H1 (cell line): ENCODE measurements at regions not wholly inside any gene's neighbourhood (a gene's known extent, or its start where the extent isn't known, plus 50 kb on each side); places are given as distances from the start of the nearest gene placed in this dataset.

Experiments
- CTCF ChIA-PET: fragments of 300-600 bp; sonication (Branson Sonifier 250); formaldehyde crosslinking; loops from one replicate; lab custom pipeline; 2021; ENCODE audit not compliant: partially characterized antibody; lab: Charles Lee
- POLR2A ChIA-PET: fragments of 300-600 bp; sonication (Branson Sonifier 250); formaldehyde crosslinking; loops from one replicate; lab custom pipeline; 2021; ENCODE audit warnings: inconsistent platforms; ENCODE audit not compliant: partially characterized antibody; lab: Charles Lee
- DNase-seq, 2 experiments: peaks; one replicate each; pipeline versions ENCODE4 v3.0.0 to v3.0.0-alpha.2; 2010 to 2022; ENCODE audit warnings: low spot score in 2 of 2, low read depth in 1 of 2, mixed read lengths in 1 of 2
- FAIRE-seq: peaks from 2 replicates; lab custom pipeline; 2011; peaks lifted over from hg19 to GRCh38; lab: Jason Lieb, UNC
- H2AFZ ChIP-seq: 2 replicates; pipeline ENCODE4 v1.8.1; 2012; ENCODE audit warnings: low read length, inconsistent platforms
- H2AK5ac ChIP-seq: 2 replicates; pipeline ENCODE4 v1.6.1; 2013; ENCODE audit warnings: low read depth, low read length
- H2BK120ac ChIP-seq: replicated peaks from 2 replicates; pipeline ENCODE3; 2013; ENCODE audit warnings: low read depth, low read length, inconsistent platforms
- H2BK12ac ChIP-seq: 2 replicates; pipeline ENCODE4 v1.6.1; 2013; ENCODE audit warnings: low read depth, low read length
- H2BK15ac ChIP-seq: 2 replicates; pipeline ENCODE4 v1.6.1; 2013; ENCODE audit warnings: low read length
- H2BK20ac ChIP-seq: 2 replicates; pipeline ENCODE4 v1.6.1; 2013; ENCODE audit warnings: low read length
- H2BK5ac ChIP-seq: 2 replicates; pipeline ENCODE4 v1.6.1; 2013; ENCODE audit warnings: low read depth, low read length
- H3K14ac ChIP-seq: 2 replicates; pipeline ENCODE4 v1.6.1; 2013; ENCODE audit warnings: inconsistent platforms; ENCODE audit not compliant: insufficient read length
- H3K18ac ChIP-seq: 2 replicates; pipeline ENCODE4 v1.6.1; 2013; ENCODE audit warnings: low read length; ENCODE audit errors: extremely low read depth
- H3K23ac ChIP-seq: 2 replicates; pipeline ENCODE4 v1.6.1; 2013; ENCODE audit warnings: inconsistent platforms; ENCODE audit not compliant: insufficient read length
- H3K23me2 ChIP-seq: 2 replicates; pipeline ENCODE4 v1.6.1; 2013; ENCODE audit warnings: low read depth, low read length
- H3K27ac ChIP-seq: 2 replicates; pipeline ENCODE4 v1.6.1; 2011; ENCODE audit warnings: low read depth, low read length, inconsistent platforms
- H3K27me3 ChIP-seq, 4 experiments: replicated peaks in 1 of 4; 1 replicate in 1 of 4; 2 replicates in 3 of 4; pipeline versions ENCODE4 v1.6.1 to v1.8.1; 2011 to 2013; ENCODE audit warnings: low read length in 3 of 4, mild to moderate bottlenecking in 3 of 4, inconsistent platforms in 2 of 4, mixed read lengths in 2 of 4, moderate library complexity in 1 of 4; ENCODE audit not compliant: control insufficient read depth in 3 of 4, insufficient read depth in 3 of 4; ENCODE audit errors: extremely low read depth in 1 of 4
- H3K36me3 ChIP-seq, 4 experiments: 2 replicates each; pipeline versions ENCODE4 v1.6.1 to v1.8.1; 2011 to 2013; ENCODE audit warnings: mild to moderate bottlenecking in 4 of 4, low read length in 3 of 4, moderate library complexity in 2 of 4, control low read depth in 1 of 4, inconsistent platforms in 1 of 4; ENCODE audit not compliant: insufficient read depth in 4 of 4, control insufficient read depth in 2 of 4
- H3K4ac ChIP-seq: replicated peaks from 2 replicates; pipeline ENCODE3; 2013; ENCODE audit warnings: low read length, low read depth, mixed read lengths, inconsistent platforms; ENCODE audit not compliant: insufficient read length
- H3K4me1 ChIP-seq, 4 experiments: replicated peaks in 1 of 4; 1 replicate in 1 of 4; 2 replicates in 3 of 4; pipeline versions ENCODE4 v1.6.1 to v1.8.1; 2011 to 2013; ENCODE audit warnings: low read length in 3 of 4, inconsistent platforms in 2 of 4, mixed read lengths in 1 of 4; ENCODE audit not compliant: insufficient read depth in 4 of 4, control insufficient read depth in 3 of 4
- H3K4me2 ChIP-seq, 2 experiments: 2 replicates each; pipeline versions ENCODE4 v1.6.1 to v1.8.1; 2011 to 2013; ENCODE audit warnings: low read depth in 2 of 2, low read length in 2 of 2, control low read depth in 1 of 2, inconsistent platforms in 1 of 2, mild to moderate bottlenecking in 1 of 2; ENCODE audit not compliant: insufficient read depth in 1 of 2
- H3K4me3 ChIP-seq, 4 experiments: fragments of 200-600, 300-600 bp in 1 of 4; sonication (generic), shearing (Covaris generic), sonication (Bioruptor Twin) in 1 of 4; 2 replicates each; pipeline versions ENCODE4 v1.5.1 to v1.8.1; 2011 to 2016; ENCODE audit warnings: low read length in 4 of 4, low read depth in 3 of 4, control low read depth in 2 of 4, inconsistent platforms in 2 of 4, mild to moderate bottlenecking in 2 of 4, mixed read lengths in 1 of 4, moderate library complexity in 1 of 4; ENCODE audit not compliant: insufficient read depth in 2 of 4; ENCODE audit errors: extremely low read depth in 1 of 4
- H3K56ac ChIP-seq: replicated peaks from 2 replicates; pipeline ENCODE3; 2013; ENCODE audit warnings: low read depth, mild to moderate bottlenecking, mixed read lengths, low read length, inconsistent platforms; ENCODE audit not compliant: insufficient read length
- H3K79me1 ChIP-seq: 2 replicates; pipeline ENCODE4 v1.6.1; 2013; ENCODE audit warnings: low read depth, low read length, control low read depth
- H3K79me2 ChIP-seq, 2 experiments: 2 replicates each; pipeline versions ENCODE4 v1.6.1 to v1.8.1; 2012 to 2013; ENCODE audit warnings: low read length in 2 of 2, mild to moderate bottlenecking in 2 of 2, inconsistent platforms in 1 of 2; ENCODE audit not compliant: insufficient read depth in 2 of 2, control insufficient read depth in 1 of 2
- H3K9ac ChIP-seq, 4 experiments: replicated peaks in 1 of 4; 1 replicate in 1 of 4; 2 replicates in 3 of 4; pipeline versions ENCODE4 v1.6.1 to v1.8.1; 2011 to 2013; ENCODE audit warnings: low read depth in 3 of 4, low read length in 3 of 4, control low read depth in 2 of 4, mild to moderate bottlenecking in 2 of 4, moderate library complexity in 2 of 4, inconsistent platforms in 1 of 4; ENCODE audit errors: extremely low read depth in 1 of 4
- H3K9me3 ChIP-seq, 2 experiments: 2 replicates each; pipeline versions ENCODE4 v1.6.1 to v1.8.1; 2012 to 2013; ENCODE audit warnings: mild to moderate bottlenecking in 2 of 2, moderate library complexity in 2 of 2, control low read depth in 1 of 2, inconsistent platforms in 1 of 2, low read depth in 1 of 2, low read length in 1 of 2, mixed read lengths in 1 of 2; ENCODE audit not compliant: insufficient read depth in 2 of 2
- H4K20me1 ChIP-seq, 2 experiments: replicated peaks in 1 of 2; 2 replicates each; pipeline versions ENCODE3 to v1.8.1; 2011 to 2013; ENCODE audit warnings: inconsistent platforms in 2 of 2, low read length in 2 of 2, mild to moderate bottlenecking in 1 of 2; ENCODE audit not compliant: insufficient read depth in 2 of 2, control insufficient read depth in 1 of 2
- H4K5ac ChIP-seq: 2 replicates; pipeline ENCODE4 v1.6.1; 2013; ENCODE audit warnings: low read length, low read depth, mixed read lengths, inconsistent platforms; ENCODE audit not compliant: insufficient read length
- H4K8ac ChIP-seq: 2 replicates; pipeline ENCODE4 v1.8.0; 2013; ENCODE audit warnings: mild to moderate bottlenecking, moderate library complexity, low read length, inconsistent platforms; ENCODE audit not compliant: insufficient read depth; ENCODE audit errors: extremely low read depth
- H4K91ac ChIP-seq: replicated peaks from 2 replicates; pipeline ENCODE3; 2013; ENCODE audit warnings: low read length, mixed read lengths, inconsistent platforms; ENCODE audit not compliant: insufficient read length
- BACH1 ChIP-seq: IDR thresholded peaks from 2 replicates; pipeline ENCODE4 v1.6.1; 2012; ENCODE audit warnings: low read length, improper control_type of control experiment
- TBP ChIP-seq: IDR thresholded peaks from 2 replicates; pipeline ENCODE4 v1.6.1; 2011; ENCODE audit warnings: low read depth, low read length, improper control_type of control experiment
- WGBS, 2 experiments: shearing (Covaris generic) in 1 of 2; methylation state at CpG; one replicate each; pipeline versions ENCODE4 v1.1.6 to v1.1.7; 2013 to 2015; ENCODE audit warnings: low lambda C conversion rate in 2 of 2, mixed read lengths in 2 of 2, inconsistent platforms in 1 of 2, low coverage in 1 of 2, missing lambda C conversion rate in 1 of 2; ENCODE audit not compliant: insufficient replicate concordance in 2 of 2, insufficient coverage in 1 of 2, insufficient read length in 1 of 2; ENCODE audit errors: extremely low coverage in 1 of 2, missing lambda C conversion rate in 1 of 2; 5-methylcytosine and 5-hydroxymethylcytosine counted together

DNA sequence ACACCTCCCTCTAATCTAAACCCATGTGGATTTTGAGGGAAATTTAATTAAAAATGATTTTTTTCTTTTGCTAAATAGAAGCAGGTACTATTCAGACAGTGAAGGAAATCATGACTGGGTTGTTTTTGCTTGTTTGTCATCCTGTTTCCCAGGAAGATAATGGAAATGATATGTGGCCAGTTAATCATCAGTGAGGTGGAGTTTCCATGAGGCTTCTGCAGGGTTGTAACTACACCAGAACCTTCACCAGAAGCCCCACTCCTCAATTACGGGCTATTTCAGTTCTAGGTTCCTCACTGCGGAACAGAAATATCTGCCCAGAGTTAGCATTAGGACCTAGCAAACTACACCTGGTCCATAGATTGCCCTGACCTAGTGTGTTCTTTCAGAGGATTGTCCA is 394.0 kb downstream of the DLEU7 start:
- TF ChIP-seq BACH1 (no peak), TBP (no peak)
- H3K79me2 ChIP-seq: no peaks in the 10 kb centered on the region
- no peak overlapping the region for H3K27ac ChIP-seq
- H3K36me3 ChIP-seq: no peaks in the 10 kb centered on the region
- H3K18ac ChIP-seq: no peak overlapping the region
- no peak overlapping the region for H2BK5ac ChIP-seq
- H3K79me1 ChIP-seq: no peaks in the 10 kb centered on the region
- H3K4me2 ChIP-seq: no peak overlapping the region
- H3K4ac ChIP-seq: no peak overlapping the region
- DNase-seq (no peak), FAIRE-seq (no peak)
- H4K5ac ChIP-seq: no peak overlapping the region
- H2BK120ac ChIP-seq: no peak overlapping the region
- H2BK20ac ChIP-seq: no peak overlapping the region
- POLR2A ChIA-PET: no interaction called here
- peaks cover 6 to 22% (median 13%) of the 10 kb centered on the region in 4 experiments; a peak in 5 of 7 replicates for H3K4me1 ChIP-seq
- H2BK12ac ChIP-seq: no peak overlapping the region
- H3K27me3 ChIP-seq: no peaks in the 10 kb centered on the region
- no peak overlapping the region for H3K23ac ChIP-seq
- no peak overlapping the region for H4K91ac ChIP-seq
- no peak overlapping the region for H3K56ac ChIP-seq
- no peaks in the 10 kb centered on the region for H4K20me1 ChIP-seq
- 100% methylated on average over 2 of the region's 2 CpGs; no CpG with 5 or more reads in 1 of the 2 experiments for WGBS, 2 experiments
- no peak overlapping the region for H4K8ac ChIP-seq
- no peaks in the 10 kb centered on the region for H3K23me2 ChIP-seq
- H2AFZ ChIP-seq: no peak overlapping the region
- H3K4me3 ChIP-seq: no peak overlapping the region
- H3K9me3 ChIP-seq: no peaks in the 10 kb centered on the region
- H2AK5ac ChIP-seq: no peak overlapping the region
- CTCF ChIA-PET: interaction anchor here (0.6 to 1.2 kb wide), 3 partner anchors 263 to 351 kb away, joined by 3 read pairs; no protein-coding TSS in a partner anchor
- H2BK15ac ChIP-seq: no peak overlapping the region
- H3K9ac ChIP-seq: no peak overlapping the region
- no peak overlapping the region for H3K14ac ChIP-seq
